ENCODE measurements at regions not wholly inside any gene's neighbourhood (a gene's known extent, or its start where the extent isn't known, plus 50 kb on each side); places are given as distances from the start of the nearest gene placed in this dataset.

DNA sequence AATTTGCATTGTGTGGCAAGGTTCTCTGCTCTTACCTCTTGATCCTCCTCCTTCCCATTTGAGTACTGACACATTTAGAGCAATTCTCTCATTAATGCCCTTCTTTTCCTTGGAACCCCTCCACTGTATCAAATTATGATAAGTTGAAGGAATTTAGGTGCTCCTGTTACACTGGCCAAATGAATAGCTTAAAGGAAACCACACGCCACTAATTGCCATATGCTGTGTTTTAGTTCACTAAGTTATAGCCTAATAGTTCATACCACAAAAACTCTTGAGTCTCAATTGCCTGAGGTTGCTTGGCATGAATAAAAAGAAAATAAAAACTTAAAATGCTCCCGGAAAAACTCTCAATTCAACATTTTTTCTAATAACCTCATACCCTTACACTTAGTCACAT lies 1239.3 kb downstream of the EPHA7 start:
- TF ChIP-seq EZH2 (IDR thresholded peaks at IDR 0.05; ENCODE audit: low read length), result no peak
- TF ChIP-seq, protein P1, sequence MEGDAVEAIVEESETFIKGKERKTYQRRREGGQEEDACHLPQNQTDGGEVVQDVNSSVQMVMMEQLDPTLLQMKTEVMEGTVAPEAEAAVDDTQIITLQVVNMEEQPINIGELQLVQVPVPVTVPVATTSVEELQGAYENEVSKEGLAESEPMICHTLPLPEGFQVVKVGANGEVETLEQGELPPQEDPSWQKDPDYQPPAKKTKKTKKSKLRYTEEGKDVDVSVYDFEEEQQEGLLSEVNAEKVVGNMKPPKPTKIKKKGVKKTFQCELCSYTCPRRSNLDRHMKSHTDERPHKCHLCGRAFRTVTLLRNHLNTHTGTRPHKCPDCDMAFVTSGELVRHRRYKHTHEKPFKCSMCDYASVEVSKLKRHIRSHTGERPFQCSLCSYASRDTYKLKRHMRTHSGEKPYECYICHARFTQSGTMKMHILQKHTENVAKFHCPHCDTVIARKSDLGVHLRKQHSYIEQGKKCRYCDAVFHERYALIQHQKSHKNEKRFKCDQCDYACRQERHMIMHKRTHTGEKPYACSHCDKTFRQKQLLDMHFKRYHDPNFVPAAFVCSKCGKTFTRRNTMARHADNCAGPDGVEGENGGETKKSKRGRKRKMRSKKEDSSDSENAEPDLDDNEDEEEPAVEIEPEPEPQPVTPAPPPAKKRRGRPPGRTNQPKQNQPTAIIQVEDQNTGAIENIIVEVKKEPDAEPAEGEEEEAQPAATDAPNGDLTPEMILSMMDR (optimal IDR thresholded peaks at IDR 0.05 in 1 of 3, IDR thresholded peaks at IDR 0.05 in 1 of 3, conservative IDR thresholded peaks at IDR 0.05 in 1 of 3; ENCODE audit: extremely low read depth in 1 of 3, insufficient read depth in 2 of 3, low read length in 3 of 3), result no peak

Data from keratinocyte (primary cell).